ENCODE measurements at regions not wholly inside any gene's neighbourhood (a gene's known extent, or its start where the extent isn't known, plus 50 kb on each side); places are given as distances from the start of the nearest gene placed in this dataset.

- TF ChIP-seq EZH2 (IDR thresholded peaks at IDR 0.05; ENCODE audit: low read length) (no peak), CTCF (optimal IDR thresholded peaks at IDR 0.05 in 1 of 3, IDR thresholded peaks at IDR 0.05 in 1 of 3, conservative IDR thresholded peaks at IDR 0.05 in 1 of 3; ENCODE audit: extremely low read depth in 1 of 3, insufficient read depth in 2 of 3, low read length in 3 of 3) (no peak)
- no peak overlapping the region for H3K9ac ChIP-seq (ENCODE audit: control insufficient read depth, extremely low read depth, insufficient read depth, low read length)
- DNase-seq (ENCODE audit: low read depth, low spot score) (no peak), FAIRE-seq (no peak)
- H3K36me3 ChIP-seq (ENCODE audit: control insufficient read depth in 2 of 2, extremely low read depth in 1 of 2, insufficient read depth in 2 of 2, low read length in 2 of 2) = no peaks in the 10 kb centered on the region
- H3K4me1 ChIP-seq (ENCODE audit: control insufficient read depth, extremely low read depth, insufficient read depth, low read length) = peaks cover 6% of the 10 kb centered on the region
- dilution Hi-C loops (cut with MboI; ENCODE audit: extremely low pct_ligation_motif_present, low sequenced_read_pairs) = no loop called here
- H3K79me2 ChIP-seq (ENCODE audit: control insufficient read depth, insufficient read depth, low read length) = no peaks in the 10 kb centered on the region
- no peak overlapping the region for H3K4me3 ChIP-seq (ENCODE audit: control insufficient read depth in 2 of 3, extremely low read depth in 1 of 3, insufficient read depth in 2 of 3, low read depth in 1 of 3, low read length in 3 of 3)
- H3K27me3 ChIP-seq (ENCODE audit: control insufficient read depth, extremely low read depth, insufficient read depth, low read length) = peaks cover 29% of the 10 kb centered on the region
- H3K27ac ChIP-seq (ENCODE audit: control insufficient read depth, insufficient read depth, low read length) = no peak overlapping the region
- no peak overlapping the region for H2AFZ ChIP-seq (ENCODE audit: control insufficient read depth, low read length)
- no peak overlapping the region for H3K4me2 ChIP-seq (ENCODE audit: control insufficient read depth, extremely low read depth, insufficient read depth, low read depth, low read length)
- peaks cover 8% of the 10 kb centered on the region for H4K20me1 ChIP-seq (ENCODE audit: control insufficient read depth, extremely low read depth, insufficient read depth, low read length)
- H3K9me3 ChIP-seq (ENCODE audit: control insufficient read depth, low read depth, low read length) = no peaks in the 10 kb centered on the region
- no peaks in the 10 kb centered on the region for H3K9me1 ChIP-seq (ENCODE audit: control insufficient read depth, extremely low read depth, insufficient read depth, low read length)
Measured at GRCh38 chr16:85452364-85453193, 160.5 kb upstream of the GSE1 start.

GRCh38 chr16:85453194-85453678, 159.9 kb upstream of the GSE1 start:
- H3K9ac ChIP-seq (ENCODE audit: control insufficient read depth, extremely low read depth, insufficient read depth, low read length) = no peak overlapping the region
- dilution Hi-C loops (cut with MboI; ENCODE audit: extremely low pct_ligation_motif_present, low sequenced_read_pairs) = no loop called here
- no peaks in the 10 kb centered on the region for H3K36me3 ChIP-seq (ENCODE audit: control insufficient read depth in 2 of 2, extremely low read depth in 1 of 2, insufficient read depth in 2 of 2, low read length in 2 of 2)
- H3K4me1 ChIP-seq (ENCODE audit: control insufficient read depth, extremely low read depth, insufficient read depth, low read length) = peaks cover 6% of the 10 kb centered on the region
- no peaks in the 10 kb centered on the region for H3K9me3 ChIP-seq (ENCODE audit: control insufficient read depth, low read depth, low read length)
- no peak overlapping the region for H3K27ac ChIP-seq (ENCODE audit: control insufficient read depth, insufficient read depth, low read length)
- peaks cover 31% of the 10 kb centered on the region for H3K27me3 ChIP-seq (ENCODE audit: control insufficient read depth, extremely low read depth, insufficient read depth, low read length)
- H3K4me2 ChIP-seq (ENCODE audit: control insufficient read depth, extremely low read depth, insufficient read depth, low read depth, low read length) = no peak overlapping the region
- H3K9me1 ChIP-seq (ENCODE audit: control insufficient read depth, extremely low read depth, insufficient read depth, low read length) = no peaks in the 10 kb centered on the region
- FAIRE-seq (no peak), DNase-seq (ENCODE audit: low read depth, low spot score) (no peak)
- H3K79me2 ChIP-seq (ENCODE audit: control insufficient read depth, insufficient read depth, low read length) = no peaks in the 10 kb centered on the region
- H4K20me1 ChIP-seq (ENCODE audit: control insufficient read depth, extremely low read depth, insufficient read depth, low read length) = peaks cover 8% of the 10 kb centered on the region
- no peak overlapping the region for H2AFZ ChIP-seq (ENCODE audit: control insufficient read depth, low read length)
- no peak overlapping the region for H3K4me3 ChIP-seq (ENCODE audit: control insufficient read depth in 2 of 3, extremely low read depth in 1 of 3, insufficient read depth in 2 of 3, low read depth in 1 of 3, low read length in 3 of 3)
- no peak for TF ChIP-seq EZH2 (IDR thresholded peaks at IDR 0.05; ENCODE audit: low read length)
- no peak for TF ChIP-seq CTCF (optimal IDR thresholded peaks at IDR 0.05 in 1 of 3, IDR thresholded peaks at IDR 0.05 in 1 of 3, conservative IDR thresholded peaks at IDR 0.05 in 1 of 3; ENCODE audit: extremely low read depth in 1 of 3, insufficient read depth in 2 of 3, low read length in 3 of 3)
